Ectodermal cell (in vitro differentiated cells): ENCODE measurements at regions not wholly inside any gene's neighbourhood (a gene's known extent, or its start where the extent isn't known, plus 50 kb on each side); places are given as distances from the start of the nearest gene placed in this dataset.
"Not testable (repeated sequence)": the region's sequence is repeated elsewhere in the genome, so short reads cannot be mapped to it uniquely, and the experiment has no call there.

Experiments
- H3K27ac ChIP-seq: 2 replicates; pipeline ENCODE4 v1.7.0; 2013; ENCODE audit warnings: mild to moderate bottlenecking, low read depth, low read length; ENCODE audit not compliant: insufficient read depth, poor library complexity, severe bottlenecking
- H3K27me3 ChIP-seq: 2 replicates; pipeline ENCODE4 v1.7.0; 2013; ENCODE audit warnings: mild to moderate bottlenecking, low read length; ENCODE audit not compliant: insufficient read depth, control insufficient read depth, poor library complexity, severe bottlenecking
- H3K36me3 ChIP-seq: one replicate; pipeline ENCODE4 v1.7.0; 2013; ENCODE audit warnings: low read length; ENCODE audit not compliant: control insufficient read depth, insufficient read depth
- H3K4me1 ChIP-seq: one replicate; pipeline ENCODE4 v1.7.0; 2013; ENCODE audit warnings: low read length; ENCODE audit not compliant: control insufficient read depth, insufficient read depth
- H3K4me3 ChIP-seq: 2 replicates; pipeline ENCODE4 v1.7.0; 2013; ENCODE audit warnings: low read depth, low read length, control low read depth; ENCODE audit not compliant: insufficient read depth
- H3K9me3 ChIP-seq: 2 replicates; pipeline ENCODE4 v1.7.0; 2013; ENCODE audit warnings: mild to moderate bottlenecking, low read length, moderate library complexity; ENCODE audit not compliant: control insufficient read depth
- WGBS, 2 experiments: methylation state at CpG; one replicate each; pipeline ENCODE4 v1.1.7; 2013; ENCODE audit warnings: missing lambda C conversion rate in 2 of 2; 5-methylcytosine and 5-hydroxymethylcytosine counted together

DNA sequence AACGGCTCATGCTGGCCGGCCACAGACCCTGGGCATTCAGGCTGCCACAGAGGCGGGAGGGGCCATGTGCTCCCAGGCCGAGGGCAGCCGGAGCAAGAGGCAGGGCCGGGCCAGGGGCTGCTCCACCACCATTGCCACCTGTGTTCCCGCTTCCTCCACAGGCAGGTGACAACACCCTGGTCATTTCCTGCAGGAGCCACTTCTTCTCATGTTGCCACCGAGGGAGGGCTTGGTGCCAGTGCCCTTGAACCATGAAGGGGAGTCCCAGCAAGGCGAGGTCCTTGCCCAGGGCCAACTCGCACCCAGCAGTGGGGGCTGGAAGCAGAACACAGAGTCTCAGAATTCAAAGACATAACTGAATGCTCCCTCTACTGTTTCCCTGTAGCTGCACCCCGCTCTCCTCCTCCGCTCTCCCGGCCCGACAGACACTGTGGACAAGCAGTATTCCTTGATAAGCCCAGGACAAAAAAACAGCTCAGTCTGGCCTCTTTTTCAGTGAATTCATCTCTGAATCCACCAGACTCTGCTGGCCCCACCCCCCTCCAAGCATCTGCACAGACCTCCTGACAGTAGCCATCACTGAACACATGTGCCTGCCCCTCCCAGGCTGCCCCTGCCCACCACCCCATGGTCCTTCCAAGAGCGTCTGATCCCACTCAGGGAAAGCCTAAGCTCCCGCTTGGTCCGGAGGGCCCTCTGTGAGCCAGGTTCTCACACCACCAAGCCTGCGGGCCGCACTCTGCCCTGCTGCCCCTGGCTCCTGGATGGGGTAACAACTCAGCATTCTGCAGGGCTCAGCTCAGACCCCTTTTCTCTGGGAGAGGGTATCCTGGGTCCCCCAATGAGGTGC is 1074.9 kb downstream of the RPIA start:
- H3K4me3 ChIP-seq, H3K36me3 ChIP-seq, H3K27ac ChIP-seq, H3K4me1 ChIP-seq, H3K9me3 ChIP-seq: not testable (repeated sequence)
- 83 to 86% methylated on average over 19 of the region's 19 CpGs for WGBS, 2 experiments
- peaks cover 18% of the 10 kb centered on the region for H3K27me3 ChIP-seq

DNA sequence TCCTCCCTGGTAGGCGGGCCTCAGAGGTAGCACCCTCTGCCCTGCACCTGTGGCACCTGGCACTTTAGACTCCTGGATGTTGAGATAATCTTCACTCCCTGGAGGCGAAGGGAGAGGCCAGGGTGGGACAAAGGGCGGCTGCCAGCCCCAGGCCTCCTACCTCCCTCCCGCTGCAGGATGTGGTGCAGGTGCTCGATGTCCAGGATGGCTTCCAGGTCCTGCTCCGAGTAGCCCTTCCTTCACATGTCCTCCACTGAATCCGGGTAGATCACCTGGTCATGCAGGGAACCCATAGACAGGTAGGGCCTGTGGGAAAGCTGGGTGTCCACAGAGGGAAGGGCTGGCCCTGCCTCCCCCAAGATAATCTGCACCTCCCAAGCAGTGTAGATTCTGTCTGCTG is 1075.6 kb downstream of the RPIA start:
- 85 to 88% methylated on average over 7 of the region's 7 CpGs for WGBS, 2 experiments
- not testable (repeated sequence) for H3K9me3 ChIP-seq, H3K36me3 ChIP-seq

DNA sequence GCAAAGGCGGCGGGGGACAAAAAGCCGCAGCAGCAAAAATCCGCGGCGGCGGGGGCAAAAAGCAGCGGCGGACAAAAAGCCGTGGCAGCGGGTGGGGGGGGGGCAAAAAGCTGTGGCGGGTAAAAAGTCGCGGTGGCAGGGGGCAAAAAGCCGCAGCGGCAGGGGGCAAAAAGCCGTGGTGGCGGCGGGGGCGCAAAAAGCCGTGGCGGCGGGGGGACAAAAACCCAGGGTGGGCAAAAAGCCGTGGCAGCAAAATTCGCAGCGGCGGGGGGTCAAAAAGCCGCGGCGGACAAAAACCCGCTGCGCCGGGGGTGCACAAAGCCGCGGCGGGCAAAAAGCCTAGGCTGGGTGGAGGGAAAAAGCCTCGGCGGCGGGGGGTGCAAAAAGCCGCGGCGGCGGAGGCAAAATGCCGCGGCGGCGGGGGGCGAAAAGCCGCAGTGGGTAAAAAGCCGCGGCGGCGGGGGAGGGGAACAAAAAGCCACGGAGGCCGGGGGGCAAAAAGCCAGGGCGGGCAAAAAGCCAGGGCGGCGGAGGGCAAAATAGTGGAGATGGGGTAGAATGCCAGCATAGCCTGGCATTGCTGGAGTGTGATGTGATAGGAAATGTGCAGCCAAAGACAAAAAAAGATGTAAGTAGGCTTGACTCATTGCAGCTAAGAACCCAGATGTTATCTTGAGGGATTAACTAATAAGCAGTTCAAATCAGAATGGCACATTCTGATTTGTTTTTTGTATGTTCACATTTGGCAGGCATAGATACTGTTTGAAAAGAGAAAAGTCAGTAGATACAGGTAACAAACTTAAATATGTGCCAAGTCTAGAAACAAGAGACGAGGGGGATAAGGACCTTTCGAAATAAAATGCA is 1076.3 kb downstream of the RPIA start:
- Histone ChIP-seq H3K9me3 (peaks cover 2% of the 10 kb centered on the region), H3K36me3 (no peaks in the 10 kb centered on the region), H3K27ac (no peak overlapping the region), H3K27me3 (peaks cover 18% of the 10 kb centered on the region), H3K4me1 (no peaks in the 10 kb centered on the region), H3K4me3 (peak overlapping the region; percentile 22)
- WGBS, 2 experiments, result 45 to 50% methylated on average over 60 of the region's 60 CpGs

More for the DNA sequence above, 1075.6 kb downstream of the RPIA start:
- H3K4me3 ChIP-seq, result peak overlapping the region; percentile 22
- peaks cover 18% of the 10 kb centered on the region for H3K27me3 ChIP-seq
- not testable (repeated sequence) for H3K4me1 ChIP-seq, H3K27ac ChIP-seq

DNA sequence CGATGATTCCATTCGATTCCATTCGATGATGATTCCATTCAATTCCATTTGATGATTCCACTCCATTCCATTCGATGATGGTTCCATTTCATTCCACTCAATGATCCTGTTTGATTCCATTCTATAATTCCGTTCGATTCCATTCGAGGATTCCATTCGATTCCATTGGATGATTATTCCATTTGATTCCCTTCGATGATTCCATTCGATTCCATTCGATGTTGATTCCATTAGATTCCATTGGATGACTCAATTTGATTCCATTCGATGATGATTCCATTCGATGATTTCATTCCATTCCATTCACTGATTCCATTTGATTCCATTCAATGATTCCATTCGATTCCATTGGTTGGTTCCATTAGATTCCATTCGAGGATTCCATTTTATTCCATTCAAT is 1084.4 kb downstream of the RPIA start:
- WGBS, 2 experiments, result 85 to 87% methylated on average over 15 of the region's 15 CpGs
- H3K4me3 ChIP-seq, result no peak overlapping the region
- no peaks in the 10 kb centered on the region for H3K4me1 ChIP-seq
- peaks cover 42% of the 10 kb centered on the region for H3K9me3 ChIP-seq
- H3K36me3 ChIP-seq, result no peaks in the 10 kb centered on the region
- H3K27ac ChIP-seq, result no peak overlapping the region
- no peaks in the 10 kb centered on the region for H3K27me3 ChIP-seq

DNA sequence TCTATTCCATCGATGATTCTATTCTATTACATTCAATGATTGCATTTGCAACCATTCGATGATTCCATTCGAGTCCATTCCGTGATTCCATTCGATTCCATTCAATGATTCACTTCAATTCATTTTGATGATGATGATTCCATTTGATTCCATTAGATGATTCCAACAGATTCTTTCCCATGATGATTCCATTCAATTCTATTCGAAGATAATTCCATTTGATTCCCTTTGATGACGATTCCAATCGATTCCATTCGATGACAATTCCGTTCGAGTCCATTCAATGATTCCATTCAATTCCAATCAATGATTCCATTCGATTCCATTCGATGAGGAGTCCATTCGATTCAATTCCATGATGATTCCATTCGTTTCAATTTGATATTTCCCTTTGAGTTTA is 1088.8 kb downstream of the RPIA start:
- Histone ChIP-seq H3K36me3 (no peaks in the 10 kb centered on the region), H3K27ac (no peak overlapping the region), H3K27me3 (no peaks in the 10 kb centered on the region), H3K9me3 (peaks cover 63% of the 10 kb centered on the region), H3K4me1 (no peaks in the 10 kb centered on the region), H3K4me3 (no peak overlapping the region)
- 81 to 82% methylated on average over 15 of the region's 15 CpGs for WGBS, 2 experiments

DNA sequence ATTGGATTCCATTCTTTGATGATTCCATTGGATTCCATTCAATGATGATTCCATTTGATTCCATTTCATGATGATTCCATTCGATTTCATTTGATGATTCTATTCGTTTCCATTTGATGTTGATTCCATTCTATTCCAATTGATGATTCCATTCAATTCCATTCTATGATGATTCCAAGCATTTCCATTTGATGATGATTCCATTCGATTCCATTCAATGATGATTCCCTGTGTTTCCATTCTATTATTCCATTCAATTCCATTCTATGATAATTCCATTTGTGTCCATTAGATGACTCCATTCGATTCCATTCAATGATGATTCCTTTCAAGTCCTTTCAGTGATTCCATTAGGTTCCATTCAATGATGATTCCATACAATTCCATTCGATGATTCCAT is 1090.5 kb downstream of the RPIA start:
- WGBS, 2 experiments, result 64 to 73% methylated on average over 5 of the region's 5 CpGs
- H3K27me3 ChIP-seq, result no peaks in the 10 kb centered on the region
- H3K9me3 ChIP-seq, result peaks cover 59% of the 10 kb centered on the region

DNA sequence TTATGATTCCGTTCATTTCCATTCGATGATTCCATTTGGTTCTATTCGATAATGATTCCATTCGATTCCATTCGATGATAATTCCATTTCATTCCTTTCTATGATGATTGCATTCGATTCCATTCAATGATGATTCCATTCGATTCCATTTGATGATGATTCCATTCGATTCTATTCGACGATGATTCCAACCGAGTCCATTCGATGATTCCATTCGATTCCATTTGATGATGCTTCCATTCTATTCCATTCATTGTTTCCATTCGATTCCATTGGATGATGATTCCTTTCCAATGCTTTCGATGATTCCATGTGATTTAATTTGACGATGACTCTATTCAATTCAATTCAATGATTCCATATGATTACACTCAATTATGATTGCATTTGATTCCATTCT is 1093.5 kb downstream of the RPIA start:
- H3K9me3 ChIP-seq, result peaks cover 47% of the 10 kb centered on the region
- 86 to 89% methylated on average over 16 of the region's 16 CpGs for WGBS, 2 experiments

More for the DNA sequence above, 1090.5 kb downstream of the RPIA start:
- H3K4me3 ChIP-seq, result no peak overlapping the region
- no peaks in the 10 kb centered on the region for H3K4me1 ChIP-seq
- no peaks in the 10 kb centered on the region for H3K36me3 ChIP-seq
- H3K27ac ChIP-seq, result no peak overlapping the region

DNA sequence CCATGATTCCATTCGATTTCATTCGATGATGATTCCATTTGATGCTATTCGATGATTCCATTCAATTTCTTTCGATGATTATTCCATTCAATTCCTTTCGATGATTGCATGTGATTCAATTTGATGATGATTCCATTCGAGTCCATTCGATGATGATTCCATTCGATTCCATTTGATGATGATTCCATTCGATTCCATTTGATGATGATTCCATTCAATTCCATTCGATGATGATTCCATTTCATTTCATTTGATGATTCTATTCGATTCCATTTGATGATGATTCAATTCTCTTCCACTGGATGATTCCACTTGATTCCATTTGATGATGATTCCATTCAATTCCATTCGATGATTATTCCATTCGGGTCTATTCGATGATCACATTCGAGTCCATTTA is 1094.1 kb downstream of the RPIA start:
- H3K9me3 ChIP-seq, result peaks cover 45% of the 10 kb centered on the region
- H3K27me3 ChIP-seq, H3K27ac ChIP-seq, H3K36me3 ChIP-seq, H3K4me3 ChIP-seq, H3K4me1 ChIP-seq: not testable (repeated sequence)
- WGBS, 2 experiments, result 85% methylated on average over 15 of the region's 15 CpGs

More for the DNA sequence above, 1093.5 kb downstream of the RPIA start:
- no peaks in the 10 kb centered on the region for H3K4me1 ChIP-seq
- H3K27ac ChIP-seq, result no peak overlapping the region
- no peaks in the 10 kb centered on the region for H3K36me3 ChIP-seq
- no peaks in the 10 kb centered on the region for H3K27me3 ChIP-seq
- no peak overlapping the region for H3K4me3 ChIP-seq

DNA sequence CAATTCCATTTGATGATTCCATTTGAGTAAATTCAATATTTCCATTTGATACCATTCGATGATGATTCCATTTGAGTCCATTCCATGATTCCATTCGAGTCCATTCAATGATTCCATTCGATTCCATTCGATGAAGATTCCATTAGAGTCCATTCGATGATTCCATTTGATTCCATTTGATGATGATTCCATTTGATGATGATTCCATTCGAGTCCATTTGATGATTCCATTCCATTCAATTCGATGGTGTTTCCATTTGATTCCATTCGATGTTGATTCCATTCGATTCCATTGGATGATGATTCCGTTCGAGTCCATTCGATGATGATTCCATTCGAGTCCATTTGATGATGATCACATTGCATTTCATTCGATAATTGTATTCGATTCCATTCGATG is 1095.2 kb downstream of the RPIA start:
- H3K9me3 ChIP-seq, result peaks cover 38% of the 10 kb centered on the region
- H3K4me3 ChIP-seq, H3K4me1 ChIP-seq, H3K27ac ChIP-seq, H3K36me3 ChIP-seq, H3K27me3 ChIP-seq: not testable (repeated sequence)
- 79 to 85% methylated on average over 16 of the region's 16 CpGs for WGBS, 2 experiments

DNA sequence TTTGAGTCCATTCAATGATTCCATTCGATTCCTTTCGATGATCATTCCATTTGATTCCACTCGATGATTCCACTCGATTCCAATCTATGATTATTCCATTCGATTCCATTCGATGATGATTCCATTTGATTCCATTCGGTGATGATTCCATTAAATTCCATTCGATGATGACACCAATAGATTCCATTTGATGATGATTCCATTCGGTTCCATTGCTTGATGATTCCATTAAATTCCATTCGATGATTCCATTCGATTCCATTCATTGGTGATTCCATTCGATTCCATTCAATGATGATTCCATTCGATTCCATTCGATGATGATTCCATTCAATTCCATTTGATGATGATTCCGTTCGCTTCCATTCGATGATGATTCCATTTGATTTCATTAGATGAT is 1104.1 kb downstream of the RPIA start:
- not testable (repeated sequence) for H3K4me1 ChIP-seq, H3K27ac ChIP-seq, H3K36me3 ChIP-seq, H3K4me3 ChIP-seq, H3K27me3 ChIP-seq
- 85 to 89% methylated on average over 17 of the region's 17 CpGs for WGBS, 2 experiments
- H3K9me3 ChIP-seq, result peaks cover 27% of the 10 kb centered on the region
